WERI-Rb-1 (cell line): ENCODE measurements at regions not wholly inside any gene's neighbourhood (a gene's known extent, or its start where the extent isn't known, plus 50 kb on each side); places are given as distances from the start of the nearest gene placed in this dataset.

ENCODE experiments used
- DNase-seq: peaks from one replicate; pipeline ENCODE4 v3.0.0-alpha.2; 2020
- H3K27ac ChIP-seq: fragments of 250-450 bp; sonication (Bioruptor Pico); 2 replicates; pipeline ENCODE4 v1.5.1; 2020; ENCODE audit warnings: mild to moderate bottlenecking, moderate library complexity
- H3K27me3 ChIP-seq: fragments of 250-450 bp; sonication (Bioruptor Pico); 2 replicates; pipeline ENCODE4 v1.5.1; 2021; ENCODE audit warnings: mild to moderate bottlenecking, low read depth, moderate library complexity; ENCODE audit not compliant: insufficient read depth, severe bottlenecking
- H3K36me3 ChIP-seq: fragments of 250-450 bp; sonication (Bioruptor Pico); 2 replicates; pipeline ENCODE4 v1.5.1; 2020; ENCODE audit warnings: mild to moderate bottlenecking, moderate library complexity
- H3K4me3 ChIP-seq: 2 replicates; pipeline ENCODE4 v1.5.1; 2011; ENCODE audit warnings: low read depth, mild to moderate bottlenecking, control low read depth, low read length
- H3K9me3 ChIP-seq: fragments of 250-450 bp; sonication (Bioruptor Pico); 2 replicates; pipeline ENCODE4 v1.5.1; 2021; ENCODE audit warnings: mild to moderate bottlenecking, moderate library complexity; ENCODE audit not compliant: severe bottlenecking
- CTCF ChIP-seq: IDR thresholded peaks from 2 replicates; pipeline ENCODE4 v1.5.1; 2011; ENCODE audit warnings: low read depth, mild to moderate bottlenecking, control low read depth, inconsistent platforms, low read length

GRCh38 chr17:22460461-22461063 lies 768.2 kb downstream of the KCNJ18 start:
- TF ChIP-seq CTCF: no peak
- no peak for DNase-seq
- Histone ChIP-seq H3K27ac (no peak overlapping the region), H3K27me3 (peaks cover 21% of the 10 kb centered on the region), H3K36me3 (no peaks in the 10 kb centered on the region), H3K4me3 (no peak overlapping the region), H3K9me3 (no peaks in the 10 kb centered on the region)

DNA sequence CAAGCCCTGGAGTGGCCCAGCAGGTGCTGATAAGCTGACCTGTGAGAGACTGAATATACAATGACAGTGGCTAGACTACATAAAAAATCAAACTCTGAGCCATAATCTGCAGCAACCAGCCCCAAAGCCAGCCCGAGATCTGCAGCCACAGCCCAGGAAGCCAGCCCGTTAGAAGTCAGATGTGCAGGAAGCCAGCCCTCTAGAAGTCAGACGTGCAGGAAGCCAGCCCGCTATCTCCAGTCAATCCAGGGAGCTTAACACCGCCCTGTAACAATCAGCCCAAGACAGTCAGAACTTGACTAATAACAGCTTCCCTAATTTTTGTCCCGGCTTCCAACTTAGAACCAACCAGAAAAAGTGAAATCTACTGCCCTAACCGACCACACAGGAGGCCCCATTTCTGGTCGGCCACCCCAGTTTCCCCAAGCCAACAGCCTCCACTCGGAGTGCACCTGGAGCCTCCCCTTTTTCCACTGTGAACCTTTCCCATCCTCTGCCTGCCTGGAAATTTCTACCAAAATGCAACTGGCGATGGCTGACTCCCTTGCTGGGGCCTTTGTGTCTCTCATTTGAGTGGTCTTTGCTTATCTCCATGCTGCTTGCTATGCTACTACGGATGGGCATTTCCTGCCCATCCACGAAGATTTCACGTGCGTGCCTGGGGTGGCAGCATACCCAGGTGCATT lies 769.3 kb downstream of the KCNJ18 start:
- no peak for DNase-seq
- TF ChIP-seq CTCF: no peak
- Histone ChIP-seq H3K27me3 (peaks cover 18% of the 10 kb centered on the region), H3K36me3 (no peaks in the 10 kb centered on the region), H3K9me3 (no peaks in the 10 kb centered on the region), H3K4me3 (no peak overlapping the region), H3K27ac (no peak overlapping the region)

DNA sequence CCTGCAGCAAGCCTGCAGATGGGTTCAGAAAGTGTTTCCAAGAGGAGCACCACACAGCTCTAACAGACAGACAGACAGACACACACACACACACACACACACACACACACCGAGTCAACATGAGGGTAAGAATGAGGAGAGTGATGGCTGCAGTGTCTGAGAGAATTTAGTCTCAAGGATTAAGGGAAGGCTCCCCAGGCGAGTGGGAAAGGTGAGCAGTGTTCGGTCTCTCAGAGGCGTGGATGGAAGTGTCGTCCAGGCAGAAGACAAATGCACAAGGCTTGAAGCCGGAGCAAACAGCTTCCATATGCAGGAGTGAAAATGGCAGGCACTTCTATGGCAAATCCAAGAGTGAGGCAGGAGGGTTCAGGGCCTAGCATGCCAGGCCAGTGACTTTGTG lies 770.1 kb downstream of the KCNJ18 start:
- no peak overlapping the region for H3K27ac ChIP-seq

GRCh38 chr17:22463110-22463850 lies 771.0 kb downstream of the KCNJ18 start:
- H3K27ac ChIP-seq: no peak overlapping the region
- no peaks in the 10 kb centered on the region for H3K9me3 ChIP-seq
- H3K36me3 ChIP-seq: no peaks in the 10 kb centered on the region
- no peak for DNase-seq
- peaks cover 18% of the 10 kb centered on the region for H3K27me3 ChIP-seq
- TF ChIP-seq CTCF: no peak
- H3K4me3 ChIP-seq: no peak overlapping the region

More for the DNA sequence above, 770.1 kb downstream of the KCNJ18 start:
- TF ChIP-seq CTCF: no peak
- Histone ChIP-seq H3K36me3 (no peaks in the 10 kb centered on the region), H3K9me3 (no peaks in the 10 kb centered on the region), H3K27me3 (peaks cover 18% of the 10 kb centered on the region), H3K4me3 (no peak overlapping the region)
- DNase-seq: no peak

DNA sequence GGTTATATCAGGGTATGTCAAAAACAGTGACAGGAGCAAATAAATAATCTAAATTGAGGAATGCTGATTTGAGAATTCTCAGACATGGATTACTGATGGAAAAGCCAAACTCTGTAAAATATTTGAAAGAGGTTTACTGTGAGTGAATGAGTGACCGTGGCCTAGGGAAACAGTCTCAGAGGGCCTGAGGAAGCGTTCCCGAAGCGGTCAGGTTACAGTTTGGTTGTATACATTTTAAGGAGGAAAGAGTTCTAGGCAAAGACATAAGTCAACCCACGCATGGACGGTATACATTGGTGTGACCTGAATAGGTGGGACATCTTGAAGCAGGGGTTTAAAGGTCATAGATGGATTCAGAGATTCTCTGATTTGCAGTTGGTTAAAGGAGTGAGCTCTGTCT lies 771.7 kb downstream of the KCNJ18 start:
- Histone ChIP-seq H3K9me3 (no peaks in the 10 kb centered on the region), H3K36me3 (no peaks in the 10 kb centered on the region), H3K27me3 (peaks cover 18% of the 10 kb centered on the region), H3K4me3 (no peak overlapping the region), H3K27ac (no peak overlapping the region)
- no peak for DNase-seq
- no peak for TF ChIP-seq CTCF
